KOPT-K1 (cell line): ENCODE measurements at regions not wholly inside any gene's neighbourhood (a gene's known extent, or its start where the extent isn't known, plus 50 kb on each side); places are given as distances from the start of the nearest gene placed in this dataset.

ENCODE experiments used
- H3K27ac ChIP-seq: fragments of 200-600 bp; sonication (generic); 2 replicates; pipeline ENCODE4 v1.5.1; 2016; ENCODE audit warnings: antibody characterized with exemption, mild to moderate bottlenecking, low read depth, low read length; ENCODE audit not compliant: poor library complexity, severe bottlenecking
- H3K36me3 ChIP-seq: fragments of 200-600 bp; sonication (generic); 2 replicates; pipeline ENCODE4 v1.5.1; 2017; ENCODE audit warnings: antibody characterized with exemption, mild to moderate bottlenecking, low read length, moderate library complexity; ENCODE audit not compliant: insufficient read depth
- H3K9me3 ChIP-seq: fragments of 200-600 bp; sonication (generic); 2 replicates; pipeline ENCODE4 v1.5.1; 2017; ENCODE audit warnings: antibody characterized with exemption, low read length, mild to moderate bottlenecking; ENCODE audit not compliant: insufficient read depth, poor library complexity, severe bottlenecking

GRCh38 chr7:67955061-67955460 lies 958.4 kb downstream of the TYW1 start:
- Histone ChIP-seq H3K36me3 (no peaks in the 10 kb centered on the region), H3K9me3 (no peaks in the 10 kb centered on the region)

GRCh38 chr7:67962863-67963262 lies 966.2 kb downstream of the TYW1 start:
- H3K9me3 ChIP-seq, result no peaks in the 10 kb centered on the region
- no peak overlapping the region for H3K27ac ChIP-seq
- no peaks in the 10 kb centered on the region for H3K36me3 ChIP-seq

More at GRCh38 chr7:67955061-67955460, 958.4 kb downstream of the TYW1 start:
- no peak overlapping the region for H3K27ac ChIP-seq

- H3K27ac ChIP-seq, result no peak overlapping the region
- H3K36me3 ChIP-seq, result no peaks in the 10 kb centered on the region
- no peaks in the 10 kb centered on the region for H3K9me3 ChIP-seq
Measured at GRCh38 chr7:67976490-67976889, 979.9 kb downstream of the TYW1 start.

GRCh38 chr7:67983486-67983885 lies 986.9 kb downstream of the TYW1 start:
- H3K36me3 ChIP-seq, result no peaks in the 10 kb centered on the region
- H3K9me3 ChIP-seq, result no peaks in the 10 kb centered on the region
- H3K27ac ChIP-seq, result no peak overlapping the region

GRCh38 chr7:67984326-67984725 lies 987.7 kb downstream of the TYW1 start:
- H3K9me3 ChIP-seq, result no peaks in the 10 kb centered on the region
- H3K27ac ChIP-seq, result no peak overlapping the region
- no peaks in the 10 kb centered on the region for H3K36me3 ChIP-seq

GRCh38 chr7:67989142-67989541 lies 992.5 kb downstream of the TYW1 start:
- Histone ChIP-seq H3K36me3 (no peaks in the 10 kb centered on the region), H3K9me3 (no peaks in the 10 kb centered on the region), H3K27ac (no peak overlapping the region)

GRCh38 chr7:67990003-67990402 lies 993.4 kb downstream of the TYW1 start:
- Histone ChIP-seq H3K9me3 (no peaks in the 10 kb centered on the region), H3K27ac (no peak overlapping the region), H3K36me3 (no peaks in the 10 kb centered on the region)

- no peaks in the 10 kb centered on the region for H3K9me3 ChIP-seq
- no peak overlapping the region for H3K27ac ChIP-seq
- H3K36me3 ChIP-seq, result no peaks in the 10 kb centered on the region
Measured at GRCh38 chr7:67990716-67991115, 994.1 kb downstream of the TYW1 start.

GRCh38 chr7:67992287-67992686 lies 995.7 kb downstream of the TYW1 start:
- Histone ChIP-seq H3K36me3 (no peaks in the 10 kb centered on the region), H3K9me3 (no peaks in the 10 kb centered on the region), H3K27ac (no peak overlapping the region)

- Histone ChIP-seq H3K9me3 (no peaks in the 10 kb centered on the region), H3K36me3 (no peaks in the 10 kb centered on the region), H3K27ac (no peak overlapping the region)
Measured at GRCh38 chr7:68005992-68006391, 1009.4 kb downstream of the TYW1 start.

- Histone ChIP-seq H3K36me3 (no peaks in the 10 kb centered on the region), H3K27ac (no peak overlapping the region), H3K9me3 (no peaks in the 10 kb centered on the region)
Measured at GRCh38 chr7:68006619-68007018, 1010.0 kb downstream of the TYW1 start.

- H3K27ac ChIP-seq, result no peak overlapping the region
- no peaks in the 10 kb centered on the region for H3K36me3 ChIP-seq
Measured at GRCh38 chr7:68009716-68010115, 1013.1 kb downstream of the TYW1 start.

GRCh38 chr7:68014031-68014736 lies 1017.6 kb downstream of the TYW1 start:
- Histone ChIP-seq H3K36me3 (no peaks in the 10 kb centered on the region), H3K9me3 (no peaks in the 10 kb centered on the region)

More at GRCh38 chr7:68009716-68010115, 1013.1 kb downstream of the TYW1 start:
- H3K9me3 ChIP-seq, result no peaks in the 10 kb centered on the region

GRCh38 chr7:68015122-68015977 lies 1018.7 kb downstream of the TYW1 start:
- no peak overlapping the region for H3K27ac ChIP-seq
- H3K9me3 ChIP-seq, result no peaks in the 10 kb centered on the region
- H3K36me3 ChIP-seq, result no peaks in the 10 kb centered on the region

More at GRCh38 chr7:68014031-68014736, 1017.6 kb downstream of the TYW1 start:
- H3K27ac ChIP-seq, result no peak overlapping the region

GRCh38 chr7:68015978-68016532 lies 1019.4 kb downstream of the TYW1 start:
- no peak overlapping the region for H3K27ac ChIP-seq

More at GRCh38 chr7:68015978-68016532, 1019.4 kb downstream of the TYW1 start:
- no peaks in the 10 kb centered on the region for H3K9me3 ChIP-seq
- H3K36me3 ChIP-seq, result no peaks in the 10 kb centered on the region
